ENCODE measurements at regions not wholly inside any gene's neighbourhood (a gene's known extent, or its start where the extent isn't known, plus 50 kb on each side); places are given as distances from the start of the nearest gene placed in this dataset.

DNA sequence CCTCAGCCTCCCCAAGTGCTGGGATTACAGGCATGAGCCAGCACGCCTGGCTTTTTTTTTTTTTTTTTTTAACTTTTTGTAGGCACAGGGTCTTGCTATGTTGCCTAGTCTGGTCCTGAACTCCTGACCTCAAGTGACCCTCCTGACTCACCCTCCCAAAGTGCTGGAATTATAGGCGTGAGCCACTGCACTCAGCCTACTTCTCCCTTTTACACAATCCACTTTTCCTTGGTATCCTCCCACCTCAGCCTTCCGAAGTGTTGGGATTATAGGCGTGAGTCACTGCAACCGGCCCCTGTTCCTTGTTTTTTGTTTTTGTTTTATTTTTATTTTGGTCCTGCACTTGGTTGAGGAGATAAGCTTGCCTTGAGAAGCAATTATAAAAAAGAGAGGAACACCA lies 75.9 kb upstream of the KMT2C start:
- no peak overlapping the region for H3K4me3 ChIP-seq (ENCODE audit: low read depth, low read length)
- POLR2A ChIA-PET: no interaction called here
- TF ChIP-seq, protein P1, sequence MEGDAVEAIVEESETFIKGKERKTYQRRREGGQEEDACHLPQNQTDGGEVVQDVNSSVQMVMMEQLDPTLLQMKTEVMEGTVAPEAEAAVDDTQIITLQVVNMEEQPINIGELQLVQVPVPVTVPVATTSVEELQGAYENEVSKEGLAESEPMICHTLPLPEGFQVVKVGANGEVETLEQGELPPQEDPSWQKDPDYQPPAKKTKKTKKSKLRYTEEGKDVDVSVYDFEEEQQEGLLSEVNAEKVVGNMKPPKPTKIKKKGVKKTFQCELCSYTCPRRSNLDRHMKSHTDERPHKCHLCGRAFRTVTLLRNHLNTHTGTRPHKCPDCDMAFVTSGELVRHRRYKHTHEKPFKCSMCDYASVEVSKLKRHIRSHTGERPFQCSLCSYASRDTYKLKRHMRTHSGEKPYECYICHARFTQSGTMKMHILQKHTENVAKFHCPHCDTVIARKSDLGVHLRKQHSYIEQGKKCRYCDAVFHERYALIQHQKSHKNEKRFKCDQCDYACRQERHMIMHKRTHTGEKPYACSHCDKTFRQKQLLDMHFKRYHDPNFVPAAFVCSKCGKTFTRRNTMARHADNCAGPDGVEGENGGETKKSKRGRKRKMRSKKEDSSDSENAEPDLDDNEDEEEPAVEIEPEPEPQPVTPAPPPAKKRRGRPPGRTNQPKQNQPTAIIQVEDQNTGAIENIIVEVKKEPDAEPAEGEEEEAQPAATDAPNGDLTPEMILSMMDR (IDR thresholded peaks at IDR 0.05; ENCODE audit: insufficient read depth, low read length, missing control alignments): no peak
- CTCF ChIA-PET: no interaction called here
- no peak for DNase-seq (ENCODE audit: low read depth, low spot score)

DNA sequence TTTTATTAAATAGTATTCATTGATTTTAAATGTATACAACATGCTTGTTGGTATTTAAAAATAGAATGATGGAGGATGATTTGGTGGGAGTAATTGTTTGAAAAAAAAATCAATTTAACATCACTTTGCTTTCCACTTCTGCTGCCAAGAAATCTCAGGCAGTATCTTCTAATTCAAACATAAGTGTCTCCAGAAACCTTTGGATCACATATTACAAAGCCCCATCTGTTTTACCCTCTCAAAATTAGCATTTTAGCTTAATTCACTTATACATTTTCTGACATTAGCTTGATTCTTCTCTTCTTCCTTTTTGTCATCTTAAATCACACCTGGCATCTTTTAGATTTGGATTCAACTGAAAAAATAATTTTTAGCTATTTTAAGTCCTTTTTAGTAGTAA lies 72.9 kb upstream of the KMT2C start:
- H3K4me3 ChIP-seq (ENCODE audit: low read depth, low read length): no peak overlapping the region
- no peak for DNase-seq (ENCODE audit: low read depth, low spot score)
- TF ChIP-seq, protein P1 (IDR thresholded peaks at IDR 0.05; ENCODE audit: insufficient read depth, low read length, missing control alignments): no peak
- ChIA-PET POLR2A (no interaction called here), CTCF (no interaction called here)

DNA sequence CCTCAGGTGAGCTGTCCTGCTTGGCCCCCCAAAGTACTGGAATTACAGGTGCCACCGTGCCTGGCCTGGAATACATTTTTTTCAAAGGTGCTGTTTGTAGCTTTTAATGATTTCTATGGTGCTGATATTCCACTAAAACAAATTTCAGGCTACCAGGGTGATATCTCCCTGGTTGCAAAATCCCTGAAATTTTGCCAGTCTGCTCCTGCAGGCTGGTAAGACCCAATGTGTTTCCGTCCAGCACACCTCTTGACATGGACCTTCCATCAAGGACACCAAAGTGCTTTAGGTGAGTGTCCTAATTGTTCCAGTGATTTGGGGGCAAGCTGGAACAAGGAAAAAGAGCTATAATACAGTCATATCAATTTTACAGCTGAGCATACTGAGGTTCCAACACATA lies 69.8 kb upstream of the KMT2C start:
- TF ChIP-seq, protein P1 (IDR thresholded peaks at IDR 0.05; ENCODE audit: insufficient read depth, low read length, missing control alignments): no peak
- CTCF ChIA-PET: no interaction called here
- no peak for DNase-seq (ENCODE audit: low read depth, low spot score)
- POLR2A ChIA-PET: interaction anchor here (0.5 kb wide), 1 partner anchor 42 kb away, joined by 3 read pairs; no protein-coding TSS in a partner anchor
- H3K4me3 ChIP-seq (ENCODE audit: low read depth, low read length): no peak overlapping the region

DNA sequence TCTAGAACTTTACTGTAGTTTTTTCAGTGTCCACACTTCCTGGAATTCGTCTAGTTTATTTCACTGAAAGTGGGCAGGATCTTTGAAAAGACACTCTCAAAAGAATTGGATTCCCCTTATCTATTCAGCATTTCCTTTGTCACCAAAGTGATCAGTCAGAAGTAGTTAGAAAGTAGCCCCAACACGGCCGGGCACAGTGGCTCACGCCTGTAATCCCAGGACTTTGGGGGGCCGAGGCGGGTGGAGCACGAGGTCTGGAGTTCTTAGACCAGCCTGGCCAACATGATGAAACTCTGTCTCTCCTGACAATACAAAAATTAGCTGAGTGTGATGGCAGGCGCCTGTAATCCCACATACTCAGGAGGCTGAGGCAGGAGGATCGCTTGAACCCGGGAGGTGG lies 69.0 kb upstream of the KMT2C start:
- no peak for DNase-seq (ENCODE audit: low read depth, low spot score)
- ChIA-PET CTCF (no interaction called here), POLR2A (interaction anchor here (0.5 kb wide), 1 partner anchor 41 kb away, joined by 3 read pairs; no protein-coding TSS in a partner anchor)
- TF ChIP-seq, protein P1 (IDR thresholded peaks at IDR 0.05; ENCODE audit: insufficient read depth, low read length, missing control alignments): no peak
- H3K4me3 ChIP-seq (ENCODE audit: low read depth, low read length): no peak overlapping the region

DNA sequence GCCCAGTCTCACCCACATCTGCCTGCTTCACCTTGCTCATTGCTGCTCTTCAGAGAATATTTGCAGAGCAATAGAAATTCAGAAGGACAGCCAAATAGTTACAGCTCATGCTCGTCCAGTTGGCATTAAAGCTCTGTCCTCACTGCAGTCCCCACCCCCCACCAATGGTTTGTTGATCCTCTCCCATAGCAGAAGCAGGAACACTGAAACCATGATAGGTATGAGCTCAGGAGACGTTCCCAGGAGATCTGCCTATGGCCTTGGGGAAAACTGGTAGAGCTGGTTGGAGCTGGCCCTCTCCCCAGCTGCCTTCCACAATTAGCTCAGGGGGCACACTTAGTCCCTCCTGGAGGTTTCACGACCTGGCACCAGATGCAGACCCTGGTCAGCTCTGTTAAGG lies 68.6 kb upstream of the KMT2C start:
- CTCF ChIA-PET: no interaction called here
- TF ChIP-seq, protein P1 (IDR thresholded peaks at IDR 0.05; ENCODE audit: insufficient read depth, low read length, missing control alignments): no peak
- POLR2A ChIA-PET: no interaction called here
- no peak for DNase-seq (ENCODE audit: low read depth, low spot score)
- H3K4me3 ChIP-seq (ENCODE audit: low read depth, low read length): no peak overlapping the region

DNA sequence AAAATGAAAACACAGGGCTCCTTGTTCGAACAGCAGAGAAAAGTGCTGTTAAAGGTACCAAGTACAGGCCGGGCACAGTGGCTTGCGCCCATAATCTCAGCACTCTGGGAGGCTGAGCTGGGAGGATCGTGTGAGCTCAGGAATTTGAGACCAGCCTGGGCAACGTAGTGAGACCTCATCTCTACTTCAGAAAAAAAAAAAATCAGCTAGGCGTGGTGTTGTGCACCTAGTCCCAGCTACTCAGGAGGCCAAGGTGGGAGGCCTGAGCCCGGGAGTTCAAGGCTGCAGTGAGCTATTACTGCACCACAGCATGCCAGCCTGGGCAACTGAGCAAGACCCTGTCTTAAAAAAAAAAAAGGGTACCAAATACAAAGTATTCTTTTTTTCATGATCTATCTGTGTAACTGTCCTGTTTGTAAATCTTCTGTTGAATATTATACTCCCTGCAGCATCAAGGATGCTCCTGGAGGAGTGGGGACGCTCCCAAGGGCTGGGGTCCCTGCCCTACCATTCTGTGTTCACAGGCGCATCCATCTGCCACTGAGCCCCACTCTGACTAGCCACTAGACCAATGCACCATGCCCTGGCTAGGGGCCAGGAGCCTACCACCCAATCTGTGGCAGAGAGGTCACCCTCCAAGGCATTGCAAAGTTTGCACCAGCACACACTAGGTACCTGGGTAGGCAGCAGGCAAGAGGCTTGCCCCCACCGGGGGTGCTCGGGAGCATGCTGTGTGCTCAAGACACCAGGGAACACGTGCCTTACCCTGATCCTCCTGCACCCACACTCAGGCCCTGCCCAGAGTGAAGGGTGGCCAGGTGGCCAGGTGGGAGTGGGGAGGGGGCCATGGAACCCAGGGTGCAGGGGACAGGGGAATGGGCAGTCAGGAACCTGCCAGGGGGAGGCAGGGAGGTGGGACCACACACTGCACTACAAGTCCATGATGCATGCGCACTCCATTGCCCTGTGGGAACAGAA lies 67.3 kb upstream of the KMT2C start:
- H3K4me3 ChIP-seq (ENCODE audit: low read depth, low read length): no peak overlapping the region
- ChIA-PET POLR2A (no interaction called here), CTCF (no interaction called here)
- no peak for DNase-seq (ENCODE audit: low read depth, low spot score)
- TF ChIP-seq, protein P1 (IDR thresholded peaks at IDR 0.05; ENCODE audit: insufficient read depth, low read length, missing control alignments): no peak
